ENCODE measurements at regions not wholly inside any gene's neighbourhood (a gene's known extent, or its start where the extent isn't known, plus 50 kb on each side); places are given as distances from the start of the nearest gene placed in this dataset.

GRCh38 chr15:70562906-70563305 lies 200.5 kb downstream of the UACA start:
- no peak for TF ChIP-seq SIN3A (IDR thresholded peaks at IDR 0.05; ENCODE audit: borderline replicate concordance, insufficient read depth, low read length)
- TF ChIP-seq FOXP2 (optimal IDR thresholded peaks at IDR 0.05; ENCODE audit: borderline replicate concordance, extremely low read depth, extremely low read length, insufficient read depth) = no peak
- TF ChIP-seq, protein P1, sequence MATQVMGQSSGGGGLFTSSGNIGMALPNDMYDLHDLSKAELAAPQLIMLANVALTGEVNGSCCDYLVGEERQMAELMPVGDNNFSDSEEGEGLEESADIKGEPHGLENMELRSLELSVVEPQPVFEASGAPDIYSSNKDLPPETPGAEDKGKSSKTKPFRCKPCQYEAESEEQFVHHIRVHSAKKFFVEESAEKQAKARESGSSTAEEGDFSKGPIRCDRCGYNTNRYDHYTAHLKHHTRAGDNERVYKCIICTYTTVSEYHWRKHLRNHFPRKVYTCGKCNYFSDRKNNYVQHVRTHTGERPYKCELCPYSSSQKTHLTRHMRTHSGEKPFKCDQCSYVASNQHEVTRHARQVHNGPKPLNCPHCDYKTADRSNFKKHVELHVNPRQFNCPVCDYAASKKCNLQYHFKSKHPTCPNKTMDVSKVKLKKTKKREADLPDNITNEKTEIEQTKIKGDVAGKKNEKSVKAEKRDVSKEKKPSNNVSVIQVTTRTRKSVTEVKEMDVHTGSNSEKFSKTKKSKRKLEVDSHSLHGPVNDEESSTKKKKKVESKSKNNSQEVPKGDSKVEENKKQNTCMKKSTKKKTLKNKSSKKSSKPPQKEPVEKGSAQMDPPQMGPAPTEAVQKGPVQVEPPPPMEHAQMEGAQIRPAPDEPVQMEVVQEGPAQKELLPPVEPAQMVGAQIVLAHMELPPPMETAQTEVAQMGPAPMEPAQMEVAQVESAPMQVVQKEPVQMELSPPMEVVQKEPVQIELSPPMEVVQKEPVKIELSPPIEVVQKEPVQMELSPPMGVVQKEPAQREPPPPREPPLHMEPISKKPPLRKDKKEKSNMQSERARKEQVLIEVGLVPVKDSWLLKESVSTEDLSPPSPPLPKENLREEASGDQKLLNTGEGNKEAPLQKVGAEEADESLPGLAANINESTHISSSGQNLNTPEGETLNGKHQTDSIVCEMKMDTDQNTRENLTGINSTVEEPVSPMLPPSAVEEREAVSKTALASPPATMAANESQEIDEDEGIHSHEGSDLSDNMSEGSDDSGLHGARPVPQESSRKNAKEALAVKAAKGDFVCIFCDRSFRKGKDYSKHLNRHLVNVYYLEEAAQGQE (IDR thresholded peaks at IDR 0.05; ENCODE audit: insufficient read depth in 1 of 2, low read depth in 2 of 2, low read length in 2 of 2) = no peak
- no peak for TF ChIP-seq TAF1 (IDR thresholded peaks at IDR 0.05; ENCODE audit: borderline replicate concordance, insufficient read depth, low read length)
- TF ChIP-seq POLR2AphosphoS5 (IDR thresholded peaks at IDR 0.05; ENCODE audit: low read depth, low read length) = no peak

GRCh38 chr15:70561885-70562284 lies 201.5 kb downstream of the UACA start:
- no peak for TF ChIP-seq SIN3A (IDR thresholded peaks at IDR 0.05; ENCODE audit: borderline replicate concordance, insufficient read depth, low read length)
- TF ChIP-seq FOXP2 (optimal IDR thresholded peaks at IDR 0.05; ENCODE audit: borderline replicate concordance, extremely low read depth, extremely low read length, insufficient read depth) = no peak
- TF ChIP-seq TAF1 (IDR thresholded peaks at IDR 0.05; ENCODE audit: borderline replicate concordance, insufficient read depth, low read length) = no peak
- TF ChIP-seq, protein P1 (IDR thresholded peaks at IDR 0.05; ENCODE audit: insufficient read depth in 1 of 2, low read depth in 2 of 2, low read length in 2 of 2) = no peak
- no peak for TF ChIP-seq POLR2AphosphoS5 (IDR thresholded peaks at IDR 0.05; ENCODE audit: low read depth, low read length)

DNA sequence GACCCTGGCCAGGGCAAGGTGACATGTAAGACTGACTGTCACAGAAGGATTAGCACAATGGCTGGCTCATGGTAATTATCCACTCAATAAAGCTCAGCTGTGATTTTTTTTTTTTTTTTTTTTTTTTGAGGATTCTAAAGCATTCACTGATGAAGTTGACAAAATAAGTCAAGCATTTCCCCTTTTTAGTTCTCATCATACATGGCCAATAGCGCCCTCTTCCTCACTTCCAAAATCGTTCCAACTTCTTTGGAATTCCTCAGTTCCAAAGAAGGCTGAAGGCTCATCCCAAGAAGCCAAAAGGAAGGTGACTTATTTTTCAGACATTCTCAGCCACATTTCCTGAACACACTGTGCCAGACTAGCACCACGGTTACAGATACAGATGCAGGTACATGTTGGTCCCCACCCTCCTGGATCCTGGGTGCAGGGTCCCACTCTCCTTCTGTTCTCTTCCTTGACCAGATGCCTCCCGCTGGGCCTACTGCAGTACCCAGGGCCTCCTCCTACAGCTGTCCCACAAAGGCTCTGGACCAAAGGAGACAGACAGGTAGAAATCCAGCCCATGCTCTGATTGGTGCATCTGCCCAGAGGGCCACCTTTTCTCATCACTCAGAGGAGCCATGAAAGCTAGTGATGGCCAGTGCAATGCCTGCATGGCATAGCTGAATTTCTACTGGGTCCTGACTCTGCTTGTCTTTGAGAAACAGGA lies 202.6 kb downstream of the UACA start:
- TF ChIP-seq POLR2AphosphoS5 (IDR thresholded peaks at IDR 0.05; ENCODE audit: low read depth, low read length) (no peak), SIN3A (IDR thresholded peaks at IDR 0.05; ENCODE audit: borderline replicate concordance, insufficient read depth, low read length) (no peak), TAF1 (IDR thresholded peaks at IDR 0.05; ENCODE audit: borderline replicate concordance, insufficient read depth, low read length) (no peak), FOXP2 (optimal IDR thresholded peaks at IDR 0.05; ENCODE audit: borderline replicate concordance, extremely low read depth, extremely low read length, insufficient read depth) (no peak)
- TF ChIP-seq, protein P1 (IDR thresholded peaks at IDR 0.05; ENCODE audit: insufficient read depth in 1 of 2, low read depth in 2 of 2, low read length in 2 of 2) = no peak

DNA sequence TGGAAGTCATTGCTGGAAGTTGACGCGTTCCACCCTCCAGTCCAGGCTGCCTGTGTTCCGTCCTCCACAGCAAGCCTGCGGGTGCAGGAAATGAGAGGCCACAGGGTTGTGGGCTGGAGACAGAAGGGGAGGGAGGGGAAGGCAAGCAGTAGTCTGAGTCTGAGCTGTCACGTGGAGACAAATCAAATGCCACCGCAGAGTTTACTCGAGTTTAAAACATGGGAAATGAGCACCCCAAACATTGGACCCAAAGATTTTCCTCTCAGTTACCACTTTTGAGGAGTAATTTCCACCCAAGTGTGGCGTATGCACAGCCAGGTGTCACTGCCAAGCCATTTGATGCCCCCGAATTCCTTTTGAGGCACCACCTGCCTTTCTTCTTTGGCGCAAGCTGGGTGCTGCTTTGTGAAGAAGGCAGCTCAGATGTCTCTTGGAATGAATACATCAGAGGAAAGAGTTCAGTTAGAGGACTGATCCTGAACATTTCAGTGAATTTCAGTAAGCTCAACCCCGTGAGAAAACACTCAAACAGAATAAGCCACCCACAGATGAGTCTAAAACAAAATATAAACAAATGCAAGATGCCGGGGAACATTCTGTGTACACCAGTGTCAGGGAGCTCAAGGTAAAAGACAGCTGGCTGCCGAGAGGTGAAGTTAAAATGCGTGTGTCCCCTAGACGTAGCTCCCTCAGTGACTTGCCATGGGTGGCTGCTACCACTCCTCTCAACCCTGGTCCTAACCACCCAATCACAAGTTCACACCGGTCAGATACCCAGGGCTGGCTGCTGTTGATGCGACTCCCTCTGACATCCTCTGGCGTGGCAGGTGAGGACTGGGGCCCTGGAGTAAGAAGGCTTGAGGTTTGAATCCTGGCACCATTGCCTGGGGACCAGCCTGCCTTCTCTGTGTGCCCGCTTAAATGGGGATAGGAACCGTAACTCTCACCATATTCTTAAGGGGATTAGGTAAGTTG lies 203.8 kb downstream of the UACA start:
- no peak for TF ChIP-seq POLR2AphosphoS5 (IDR thresholded peaks at IDR 0.05; ENCODE audit: low read depth, low read length)
- no peak for TF ChIP-seq SIN3A (IDR thresholded peaks at IDR 0.05; ENCODE audit: borderline replicate concordance, insufficient read depth, low read length)
- TF ChIP-seq FOXP2 (optimal IDR thresholded peaks at IDR 0.05; ENCODE audit: borderline replicate concordance, extremely low read depth, extremely low read length, insufficient read depth) = no peak
- TF ChIP-seq, protein P1 (IDR thresholded peaks at IDR 0.05; ENCODE audit: insufficient read depth in 1 of 2, low read depth in 2 of 2, low read length in 2 of 2) = no peak
- TF ChIP-seq TAF1 (IDR thresholded peaks at IDR 0.05; ENCODE audit: borderline replicate concordance, insufficient read depth, low read length) = no peak
